ENCODE measurements at regions not wholly inside any gene's neighbourhood (a gene's known extent, or its start where the extent isn't known, plus 50 kb on each side); places are given as distances from the start of the nearest gene placed in this dataset.

DNA sequence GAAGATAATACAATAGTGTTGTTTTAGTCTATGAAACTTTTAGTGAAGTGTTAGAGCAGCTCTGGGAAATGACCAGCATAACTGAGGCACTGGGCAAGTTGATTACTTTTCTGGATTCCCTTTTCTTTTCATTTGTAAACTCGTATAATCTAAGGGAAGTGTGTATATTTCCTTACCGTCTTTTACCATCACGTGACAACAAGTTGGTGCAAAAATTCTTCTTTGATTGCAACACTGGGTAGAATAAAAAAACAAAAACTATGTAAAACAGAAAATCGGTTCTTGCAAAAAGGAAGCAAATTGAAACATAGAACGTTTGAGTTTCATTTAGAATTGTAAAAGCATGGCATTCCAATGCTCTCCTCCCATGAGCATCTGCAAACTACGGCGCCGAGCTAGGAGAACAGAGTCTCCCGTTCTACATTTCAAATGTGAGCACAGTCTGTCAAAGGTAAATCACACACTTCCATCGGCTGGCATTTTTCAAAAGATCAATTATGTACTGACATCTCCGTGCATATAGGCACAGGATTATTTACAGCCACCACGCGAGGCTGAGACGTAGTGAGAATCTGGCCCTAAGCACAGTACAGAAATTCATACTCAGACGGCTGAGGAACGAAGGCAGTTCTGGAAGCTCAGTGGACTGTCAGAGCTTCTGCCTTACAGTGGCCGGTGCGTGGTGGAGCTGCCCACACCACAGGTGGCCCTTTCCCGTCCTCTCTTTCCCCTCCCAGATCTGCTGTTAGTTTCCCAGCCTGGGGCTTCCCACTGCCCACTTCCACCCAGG lies 314.0 kb downstream of the BMP7 start:
- TF ChIP-seq, protein P1, sequence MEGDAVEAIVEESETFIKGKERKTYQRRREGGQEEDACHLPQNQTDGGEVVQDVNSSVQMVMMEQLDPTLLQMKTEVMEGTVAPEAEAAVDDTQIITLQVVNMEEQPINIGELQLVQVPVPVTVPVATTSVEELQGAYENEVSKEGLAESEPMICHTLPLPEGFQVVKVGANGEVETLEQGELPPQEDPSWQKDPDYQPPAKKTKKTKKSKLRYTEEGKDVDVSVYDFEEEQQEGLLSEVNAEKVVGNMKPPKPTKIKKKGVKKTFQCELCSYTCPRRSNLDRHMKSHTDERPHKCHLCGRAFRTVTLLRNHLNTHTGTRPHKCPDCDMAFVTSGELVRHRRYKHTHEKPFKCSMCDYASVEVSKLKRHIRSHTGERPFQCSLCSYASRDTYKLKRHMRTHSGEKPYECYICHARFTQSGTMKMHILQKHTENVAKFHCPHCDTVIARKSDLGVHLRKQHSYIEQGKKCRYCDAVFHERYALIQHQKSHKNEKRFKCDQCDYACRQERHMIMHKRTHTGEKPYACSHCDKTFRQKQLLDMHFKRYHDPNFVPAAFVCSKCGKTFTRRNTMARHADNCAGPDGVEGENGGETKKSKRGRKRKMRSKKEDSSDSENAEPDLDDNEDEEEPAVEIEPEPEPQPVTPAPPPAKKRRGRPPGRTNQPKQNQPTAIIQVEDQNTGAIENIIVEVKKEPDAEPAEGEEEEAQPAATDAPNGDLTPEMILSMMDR (conservative IDR thresholded peaks at IDR 0.05): no peak
- TF ChIP-seq ZFX (IDR thresholded peaks at IDR 0.05): no peak
